CD4-positive, alpha-beta memory T cell (primary cell): ENCODE measurements at regions not wholly inside any gene's neighbourhood (a gene's known extent, or its start where the extent isn't known, plus 50 kb on each side); places are given as distances from the start of the nearest gene placed in this dataset.

Source experiments
- CTCF ChIA-PET: fragments of 350-600 bp; sonication (Branson Sonifier 250); formaldehyde crosslinking; loops from one replicate; lab custom pipeline; 2021; ENCODE audit warnings: inconsistent platforms; ENCODE audit not compliant: partially characterized antibody; lab: Charles Lee
- POLR2A ChIA-PET: fragments of 350-600 bp; sonication (Branson Sonifier 250); formaldehyde crosslinking; loops from one replicate; lab custom pipeline; 2021; ENCODE audit not compliant: partially characterized antibody; lab: Charles Lee
- DNase-seq, 5 donors: peaks; one replicate each; pipeline versions ENCODE4 v3.0.0 to v3.0.0-alpha.2; 2020 to 2022; ENCODE audit warnings: mixed read lengths in 1 of 5
- H3K27ac ChIP-seq: one replicate; pipeline ENCODE4 v1.7.0; 2013; ENCODE audit warnings: low read depth, low read length
- H3K27me3 ChIP-seq: 2 replicates; pipeline ENCODE4 v1.7.0; 2013; ENCODE audit warnings: mild to moderate bottlenecking, low read length, moderate library complexity; ENCODE audit not compliant: insufficient read depth
- H3K36me3 ChIP-seq: 2 replicates; pipeline ENCODE4 v1.7.0; 2013; ENCODE audit warnings: mild to moderate bottlenecking, low read length, moderate library complexity; ENCODE audit not compliant: insufficient read depth
- H3K4me1 ChIP-seq: 2 replicates; pipeline ENCODE4 v1.7.0; 2013; ENCODE audit warnings: mild to moderate bottlenecking, low read length, moderate library complexity; ENCODE audit not compliant: insufficient read depth
- H3K4me3 ChIP-seq, 2 donors: one replicate each; pipeline ENCODE4 v1.7.0; 2013; ENCODE audit warnings: low read length in 2 of 2, mild to moderate bottlenecking in 1 of 2
- H3K9me3 ChIP-seq, 2 donors: one replicate each; pipeline ENCODE4 v1.7.0; 2013; ENCODE audit warnings: low read length in 2 of 2, control low read depth in 1 of 2; ENCODE audit not compliant: control insufficient read depth in 1 of 2
- H3K27ac Mint-ChIP-seq, 7 donors: one replicate each; pipeline ENCODE4 v1.8.0; 2020 to 2021; ENCODE audit warnings: mixed read lengths in 7 of 7, mild to moderate bottlenecking in 6 of 7, inconsistent platforms in 3 of 7, moderate library complexity in 3 of 7
- H3K27me3 Mint-ChIP-seq, 2 donors: one replicate each; pipeline ENCODE4 v1.8.0; 2020 to 2021; ENCODE audit warnings: mixed read lengths in 2 of 2
- H3K36me3 Mint-ChIP-seq, 2 donors: one replicate each; pipeline ENCODE4 v1.8.0; 2020 to 2021; ENCODE audit warnings: mixed read lengths in 2 of 2, inconsistent platforms in 1 of 2, mild to moderate bottlenecking in 1 of 2
- H3K4me1 Mint-ChIP-seq, 4 donors: one replicate each; pipeline ENCODE4 v1.8.0; 2020 to 2021; ENCODE audit warnings: mixed read lengths in 4 of 4, mild to moderate bottlenecking in 1 of 4
- H3K4me3 Mint-ChIP-seq, 8 donors: one replicate each; pipeline ENCODE4 v1.8.0; 2020 to 2021; ENCODE audit warnings: mixed read lengths in 8 of 8, mild to moderate bottlenecking in 7 of 8, moderate library complexity in 6 of 8, inconsistent platforms in 3 of 8
- H3K9me3 Mint-ChIP-seq, 8 donors: one replicate each; pipeline ENCODE4 v1.8.0; 2020 to 2021; ENCODE audit warnings: mixed read lengths in 8 of 8, mild to moderate bottlenecking in 5 of 8, inconsistent platforms in 3 of 8, moderate library complexity in 1 of 8
- intact Hi-C: fragments of 100-400 bp; cut with micrococcal nuclease; formaldehyde crosslinking; loops from one replicate; pipeline ENCODE4 v1.15.1; 2023

DNA sequence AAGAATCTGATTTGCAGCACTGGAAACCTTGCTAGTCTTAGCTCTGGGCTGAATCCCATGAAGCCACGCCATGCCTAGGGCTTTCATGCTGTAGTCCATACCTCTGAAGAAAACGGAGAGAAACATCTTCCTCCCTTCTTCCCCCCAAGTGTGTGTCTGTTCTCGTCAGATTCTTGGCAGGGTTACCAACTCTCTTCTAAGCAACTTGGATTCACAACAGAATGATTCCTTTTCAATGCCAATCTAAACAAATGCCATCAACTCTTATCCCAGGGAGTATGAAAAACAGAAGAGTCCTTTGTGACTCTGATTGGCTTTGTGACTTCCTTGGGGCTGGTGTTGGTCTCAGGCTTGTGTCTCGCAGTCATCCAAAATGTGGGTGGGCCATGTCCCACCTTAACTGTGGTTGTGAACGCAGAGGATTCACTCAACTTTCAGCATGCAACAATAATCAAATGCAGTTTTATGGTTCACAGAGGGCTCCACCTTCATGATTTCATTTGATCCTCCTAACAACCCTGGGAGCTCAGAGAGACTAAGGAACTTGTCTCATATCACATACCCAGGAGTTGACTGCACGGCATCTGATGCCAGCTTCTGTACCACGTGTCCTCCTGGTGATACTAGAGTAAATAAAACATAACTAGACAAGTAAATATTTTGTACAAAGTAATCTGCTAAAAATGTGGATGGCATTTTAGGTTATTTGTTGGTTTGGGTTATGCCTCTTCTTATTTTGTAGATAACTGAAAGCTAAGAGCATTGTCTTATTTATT, 186.0 kb upstream of the TNP1 start:
- Histone ChIP-seq H3K27me3 (no peaks in the 10 kb centered on the region), H3K36me3 (no peaks in the 10 kb centered on the region), H3K9me3 (no peaks in the 10 kb centered on the region), H3K27ac (no peak overlapping the region), H3K4me1 (no peaks in the 10 kb centered on the region), H3K4me3 (no peak overlapping the region)
- H3K27ac Mint-ChIP-seq, result no peak overlapping the region
- no peak for DNase-seq
- intact Hi-C loops, result no loop called here
- H3K4me1 Mint-ChIP-seq, result no peaks in the 10 kb centered on the region
- no peak overlapping the region for H3K4me3 Mint-ChIP-seq
- ChIA-PET POLR2A (no interaction called here), CTCF (no interaction called here)
- H3K36me3 Mint-ChIP-seq, result no peaks in the 10 kb centered on the region
- peaks cover 0 to 6% (median 0%) of the 10 kb centered on the region in 8 donors for H3K9me3 Mint-ChIP-seq
- peaks cover 9 to 12% of the 10 kb centered on the region in 2 donors for H3K27me3 Mint-ChIP-seq

DNA sequence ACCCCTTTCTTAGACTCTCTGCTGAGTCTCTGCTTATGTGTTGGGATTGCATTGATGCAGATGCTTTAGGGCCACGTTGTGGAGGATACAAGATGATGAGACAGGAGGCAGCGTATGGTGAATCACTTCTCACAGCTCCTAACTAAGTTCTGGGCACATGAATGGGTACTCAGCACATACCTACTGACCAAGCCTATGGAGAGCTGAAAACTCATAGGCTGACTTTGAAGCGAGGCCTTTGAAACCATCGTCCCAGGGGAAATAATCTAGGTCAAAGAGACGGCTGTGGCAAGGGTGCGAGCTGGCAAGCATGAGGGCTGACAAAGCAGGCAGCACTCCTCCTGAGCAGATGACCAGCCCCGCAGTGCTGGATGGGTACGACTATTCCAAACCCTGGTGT, 180.2 kb upstream of the TNP1 start:
- Histone ChIP-seq H3K9me3 (no peaks in the 10 kb centered on the region), H3K27ac (no peak overlapping the region), H3K4me3 (no peak overlapping the region), H3K4me1 (no peaks in the 10 kb centered on the region), H3K36me3 (no peaks in the 10 kb centered on the region), H3K27me3 (no peaks in the 10 kb centered on the region)
- Mint-ChIP-seq H3K36me3 (no peaks in the 10 kb centered on the region), H3K27me3 (peaks cover 2 to 3% of the 10 kb centered on the region in 2 donors), H3K27ac (no peak overlapping the region), H3K4me1 (peaks cover 0 to 1% (median 0%) of the 10 kb centered on the region in 4 donors), H3K9me3 (peaks cover 0 to 6% (median under 1%) of the 10 kb centered on the region in 8 donors), H3K4me3 (no peak overlapping the region)
- intact Hi-C loops, result no loop called here
- no peak for DNase-seq
- POLR2A ChIA-PET, result no interaction called here
- CTCF ChIA-PET, result no interaction called here

DNA sequence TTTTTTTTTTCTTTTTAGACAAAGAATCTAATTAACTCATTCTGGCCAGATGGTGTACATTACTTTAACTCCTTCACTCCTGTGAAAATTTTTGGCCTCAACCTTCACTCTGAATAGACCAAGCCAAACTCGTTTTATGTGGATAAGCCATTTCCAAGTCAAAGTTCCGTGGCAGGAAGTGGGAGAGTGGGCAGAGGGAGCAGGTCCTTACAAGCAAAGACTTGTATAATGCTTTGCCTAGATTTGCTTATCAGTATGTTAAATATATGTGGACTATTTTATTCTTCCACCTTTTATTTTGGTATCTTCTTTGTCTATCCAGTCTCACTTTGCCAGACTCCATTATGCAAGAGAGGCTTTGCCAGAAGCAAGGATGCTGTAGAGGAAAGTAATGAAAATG, 178.1 kb upstream of the TNP1 start:
- H3K36me3 Mint-ChIP-seq, result no peaks in the 10 kb centered on the region
- Histone ChIP-seq H3K9me3 (no peaks in the 10 kb centered on the region), H3K4me1 (no peaks in the 10 kb centered on the region), H3K36me3 (no peaks in the 10 kb centered on the region), H3K27me3 (no peaks in the 10 kb centered on the region), H3K27ac (no peak overlapping the region), H3K4me3 (no peak overlapping the region)
- H3K4me3 Mint-ChIP-seq, result no peak overlapping the region
- intact Hi-C loops, result no loop called here
- H3K4me1 Mint-ChIP-seq, result peaks cover 0 to 1% (median 0%) of the 10 kb centered on the region in 4 donors
- no peak overlapping the region for H3K27ac Mint-ChIP-seq
- H3K9me3 Mint-ChIP-seq, result peaks cover 0 to 5% (median 2%) of the 10 kb centered on the region in 8 donors
- POLR2A ChIA-PET, result no interaction called here
- no peak for DNase-seq
- H3K27me3 Mint-ChIP-seq, result peaks cover 2 to 5% of the 10 kb centered on the region in 2 donors
- CTCF ChIA-PET, result no interaction called here

DNA sequence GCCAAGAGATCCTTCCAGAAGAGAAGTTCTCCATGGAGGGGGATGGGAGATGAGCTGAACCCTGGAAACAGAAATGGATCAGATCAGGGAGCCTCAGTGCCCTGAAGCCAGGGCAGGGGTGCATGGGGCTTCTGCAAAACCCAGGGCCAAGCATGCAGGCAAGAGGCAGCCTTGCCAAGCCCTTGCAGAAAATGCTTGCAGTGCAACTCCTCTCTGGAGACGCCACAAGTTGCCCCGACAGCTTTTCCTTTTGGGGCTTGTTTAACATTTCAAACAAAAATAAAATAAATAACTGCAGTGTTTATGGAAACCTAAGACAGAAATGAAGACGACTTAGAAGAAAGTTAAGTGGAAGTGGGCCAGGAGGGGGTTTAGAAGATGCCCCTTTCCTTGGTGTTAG, 177.5 kb upstream of the TNP1 start:
- peaks cover 0 to 1% (median 0%) of the 10 kb centered on the region in 4 donors for H3K4me1 Mint-ChIP-seq
- intact Hi-C loops, result no loop called here
- Histone ChIP-seq H3K4me1 (no peaks in the 10 kb centered on the region), H3K27me3 (no peaks in the 10 kb centered on the region), H3K9me3 (no peaks in the 10 kb centered on the region), H3K4me3 (no peak overlapping the region), H3K27ac (no peak overlapping the region), H3K36me3 (no peaks in the 10 kb centered on the region)
- no peaks in the 10 kb centered on the region for H3K36me3 Mint-ChIP-seq
- peaks cover 0 to 5% (median under 1%) of the 10 kb centered on the region in 8 donors for H3K9me3 Mint-ChIP-seq
- no peak overlapping the region for H3K4me3 Mint-ChIP-seq
- H3K27me3 Mint-ChIP-seq, result peaks cover 2 to 5% of the 10 kb centered on the region in 2 donors
- CTCF ChIA-PET, result no interaction called here
- H3K27ac Mint-ChIP-seq, result no peak overlapping the region
- POLR2A ChIA-PET, result no interaction called here
- DNase-seq, result no peak

DNA sequence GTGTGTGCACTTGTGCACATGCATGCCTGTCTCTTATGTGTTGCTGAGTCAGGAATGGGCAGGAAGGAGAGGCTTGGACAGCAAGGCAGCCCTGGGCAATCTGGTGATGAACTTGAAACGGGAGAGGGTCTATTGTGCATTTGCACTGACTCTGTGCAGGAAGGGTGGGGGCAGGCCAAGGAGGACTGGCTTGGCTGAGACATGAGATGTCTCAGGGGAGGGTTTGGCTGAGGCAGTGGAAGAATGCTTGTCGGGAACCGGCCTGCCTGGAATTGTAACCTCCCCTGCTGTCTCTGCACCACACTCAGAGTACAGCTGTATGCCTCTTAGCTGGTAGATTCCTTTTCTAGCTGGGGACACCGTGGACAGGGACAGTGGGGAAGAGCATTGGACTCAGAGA, 176.1 kb upstream of the TNP1 start:
- H3K27me3 ChIP-seq, result no peaks in the 10 kb centered on the region
- no peaks in the 10 kb centered on the region for H3K4me1 ChIP-seq
- Mint-ChIP-seq H3K36me3 (no peaks in the 10 kb centered on the region), H3K27me3 (peaks cover 2 to 4% of the 10 kb centered on the region in 2 donors), H3K4me1 (peaks cover 0 to 1% (median 0%) of the 10 kb centered on the region in 4 donors), H3K4me3 (no peak overlapping the region), H3K27ac (no peak overlapping the region), H3K9me3 (peaks cover 0 to 5% (median 0%) of the 10 kb centered on the region in 8 donors)
- H3K36me3 ChIP-seq, result no peaks in the 10 kb centered on the region
- no peak overlapping the region for H3K4me3 ChIP-seq
- ChIA-PET POLR2A (no interaction called here), CTCF (no interaction called here)
- H3K9me3 ChIP-seq, result no peaks in the 10 kb centered on the region
- intact Hi-C loops, result no loop called here
- no peak overlapping the region for H3K27ac ChIP-seq
- no peak for DNase-seq

DNA sequence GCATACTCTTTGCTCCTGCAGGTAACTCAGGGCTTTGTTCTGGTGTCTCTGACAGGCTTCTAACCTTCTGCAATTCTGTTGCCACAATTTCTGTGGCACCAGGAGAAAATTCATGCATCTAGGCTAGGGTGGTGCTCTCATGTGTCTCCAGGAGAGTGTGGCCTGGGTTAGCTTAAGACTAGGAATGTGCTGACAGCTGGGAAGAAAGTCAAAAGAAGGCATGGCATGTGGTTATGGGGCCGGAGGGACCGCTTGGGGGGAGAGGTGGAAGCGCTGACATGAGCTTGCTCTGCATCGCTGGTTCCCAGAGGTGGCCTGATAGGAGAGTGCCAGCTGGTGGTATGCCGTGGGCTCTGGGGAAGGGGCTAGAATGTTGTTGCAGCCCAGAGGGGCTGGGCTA, 173.3 kb upstream of the TNP1 start:
- Mint-ChIP-seq H3K27me3 (peaks cover 4 to 11% of the 10 kb centered on the region in 2 donors), H3K36me3 (no peaks in the 10 kb centered on the region), H3K4me3 (no peak overlapping the region), H3K9me3 (peaks cover 0 to 5% (median 1%) of the 10 kb centered on the region in 8 donors), H3K4me1 (peaks cover 0 to 1% (median 0%) of the 10 kb centered on the region in 4 donors), H3K27ac (no peak overlapping the region)
- POLR2A ChIA-PET, result no interaction called here
- CTCF ChIA-PET, result no interaction called here
- intact Hi-C loops, result no loop called here
- Histone ChIP-seq H3K4me3 (no peak overlapping the region), H3K4me1 (no peaks in the 10 kb centered on the region), H3K27ac (no peak overlapping the region), H3K9me3 (no peaks in the 10 kb centered on the region), H3K36me3 (no peaks in the 10 kb centered on the region), H3K27me3 (no peaks in the 10 kb centered on the region)
- no peak for DNase-seq

DNA sequence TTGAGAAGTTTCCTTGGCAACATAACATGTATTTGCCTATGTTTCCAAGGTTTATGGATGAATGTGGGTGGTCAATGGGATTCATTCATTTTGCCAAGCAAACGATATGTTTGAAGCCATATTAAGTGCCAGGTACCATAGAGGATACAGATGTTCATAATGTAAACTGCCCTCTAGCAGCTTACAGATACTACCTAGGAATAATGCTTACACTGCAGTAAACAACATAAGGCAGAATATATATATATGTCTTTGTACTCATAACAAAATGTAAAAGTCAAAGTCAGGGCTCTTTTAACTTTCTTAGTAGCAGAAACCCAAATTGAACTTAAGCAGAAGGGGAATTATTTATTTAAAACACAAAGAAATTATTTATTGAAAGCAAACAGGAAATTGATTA, 171.6 kb upstream of the TNP1 start:
- Mint-ChIP-seq H3K27me3 (peaks cover 2 to 11% of the 10 kb centered on the region in 2 donors), H3K9me3 (peaks cover 0 to 5% (median 1%) of the 10 kb centered on the region in 8 donors), H3K4me3 (no peak overlapping the region), H3K36me3 (no peaks in the 10 kb centered on the region), H3K4me1 (no peaks in the 10 kb centered on the region), H3K27ac (no peak overlapping the region)
- intact Hi-C loops, result no loop called here
- DNase-seq, result no peak
- H3K27me3 ChIP-seq, result no peaks in the 10 kb centered on the region
- no peak overlapping the region for H3K4me3 ChIP-seq
- no peaks in the 10 kb centered on the region for H3K4me1 ChIP-seq
- H3K36me3 ChIP-seq, result no peaks in the 10 kb centered on the region
- ChIA-PET CTCF (no interaction called here), POLR2A (no interaction called here)
- no peaks in the 10 kb centered on the region for H3K9me3 ChIP-seq
- H3K27ac ChIP-seq, result no peak overlapping the region
